SIG-M5 (cell line): ENCODE measurements at regions not wholly inside any gene's neighbourhood (a gene's known extent, or its start where the extent isn't known, plus 50 kb on each side); places are given as distances from the start of the nearest gene placed in this dataset.

ENCODE experiments used
- DNase-seq: peaks from one replicate; lab custom pipeline; 2025; lab: John Stamatoyannopoulos, UW

- DNase-seq: no peak
Observed at GRCh38 chr10:70939441-70940003, 51.2 kb upstream of the PCBD1 start.

GRCh38 chr10:70940834-70941568 lies 52.6 kb upstream of the PCBD1 start:
- no peak for DNase-seq

GRCh38 chr10:70942125-70942524 lies 53.8 kb upstream of the PCBD1 start:
- DNase-seq: no peak

GRCh38 chr10:70942725-70943124 lies 54.4 kb upstream of the PCBD1 start:
- no peak for DNase-seq

GRCh38 chr10:70943249-70943648 lies 54.9 kb upstream of the PCBD1 start:
- no peak for DNase-seq

GRCh38 chr10:70943841-70944466 lies 55.6 kb upstream of the PCBD1 start:
- DNase-seq: no peak

GRCh38 chr10:70950037-70950436 lies 61.7 kb upstream of the PCBD1 start:
- DNase-seq: no peak

GRCh38 chr10:70950801-70951200 lies 62.4 kb upstream of the PCBD1 start:
- DNase-seq: no peak

GRCh38 chr10:70952401-70952800 lies 64.0 kb upstream of the PCBD1 start:
- no peak for DNase-seq

GRCh38 chr10:70952921-70953320 lies 64.6 kb upstream of the PCBD1 start:
- DNase-seq: no peak

GRCh38 chr10:70954381-70955176 lies 66.2 kb upstream of the PCBD1 start:
- DNase-seq: no peak

GRCh38 chr10:70956029-70956759 lies 67.8 kb upstream of the PCBD1 start:
- no peak for DNase-seq

GRCh38 chr10:70958396-70958795 lies 70.0 kb upstream of the PCBD1 start:
- DNase-seq: no peak

GRCh38 chr10:70960316-70960715 lies 72.0 kb upstream of the PCBD1 start:
- DNase-seq: no peak

- no peak for DNase-seq
Observed at GRCh38 chr10:70960783-70961570, 72.6 kb upstream of the PCBD1 start.

GRCh38 chr10:70962686-70963085 lies 74.3 kb upstream of the PCBD1 start:
- no peak for DNase-seq

GRCh38 chr10:70963271-70963670 lies 74.9 kb upstream of the PCBD1 start:
- no peak for DNase-seq

- no peak for DNase-seq
Observed at GRCh38 chr10:70964245-70964644, 75.9 kb upstream of the PCBD1 start.

- DNase-seq: no peak
Observed at GRCh38 chr10:70964881-70965280, 76.5 kb upstream of the PCBD1 start.

- DNase-seq: no peak
Observed at GRCh38 chr10:70965566-70965965, 77.2 kb upstream of the PCBD1 start.
